K562 (cell line): ENCODE measurements at regions not wholly inside any gene's neighbourhood (a gene's known extent, or its start where the extent isn't known, plus 50 kb on each side); places are given as distances from the start of the nearest gene placed in this dataset.

Experiments
- ATAC-seq: fragments of 200-7000 bp; cut with Tn5 transposase; 3 replicates; pipeline ENCODE4 v1.9.1; 2020; ENCODE audit warnings: moderate library complexity
- BruUV-seq: library from RNA; stranded (reverse); fragments of 400-500 nt; replicated peaks from 2 replicates; lab custom pipeline; 2021; lab: Mats Ljungman, UMichigan
- CTCF ChIA-PET: fragments of 300-600 bp; formaldehyde crosslinking; extraction: SDS; loops from one replicate; lab custom pipeline; 2021; ENCODE audit warnings: low intra/inter-chr PET ratio; lab: Yijun Ruan, JAX
- POLR2A ChIA-PET: fragments of 300-600, 350-650 bp; sonication (Branson Sonifier 250); formaldehyde crosslinking; extraction: SDS; loops from one replicate; lab custom pipeline; 2021; ENCODE audit warnings: antibody characterized with exemption, inconsistent platforms; lab: Yijun Ruan, JAX
- DNase-seq, 4 experiments: peaks; one replicate each; pipeline versions ENCODE4 v3.0.0 to v3.0.0-alpha.2; 2011 to 2018; ENCODE audit warnings: low spot score in 3 of 4, mixed read lengths in 3 of 4; ENCODE audit errors: extremely low read depth in 1 of 4
- FAIRE-seq: peaks from 2 replicates; lab custom pipeline; 2011; peaks lifted over from hg19 to GRCh38; lab: Jason Lieb, UNC
- H2AFZ ChIP-seq: 2 replicates; pipeline ENCODE4 v1.6.0; 2011; ENCODE audit warnings: low read depth, low read length, control low read depth, inconsistent platforms
- H3K27ac ChIP-seq: fragments of 200-600 bp; 3 replicates; pipeline ENCODE4 v1.8.0; 2011; ENCODE audit warnings: low read depth, mild to moderate bottlenecking, control low read depth, inconsistent platforms, low read length, moderate library complexity, mixed read lengths; ENCODE audit errors: extremely low read depth
- H3K27me3 ChIP-seq, 2 experiments: fragments of 300-600 bp in 1 of 2; 2 replicates in 1 of 2; 3 replicates in 1 of 2; pipeline versions ENCODE4 v1.6.0 to v1.8.0; 2011; ENCODE audit warnings: inconsistent platforms in 2 of 2, low read length in 2 of 2, mild to moderate bottlenecking in 1 of 2, mixed read lengths in 1 of 2, moderate library complexity in 1 of 2; ENCODE audit not compliant: control insufficient read depth in 2 of 2, insufficient read depth in 2 of 2
- H3K36me3 ChIP-seq: fragments of 300-600 bp; 3 replicates; pipeline ENCODE4 v1.8.0; 2011; ENCODE audit warnings: mild to moderate bottlenecking, low read length, inconsistent platforms; ENCODE audit not compliant: control insufficient read depth, insufficient read depth
- H3K4me1 ChIP-seq, 2 experiments: fragments of 200-600 bp in 1 of 2; replicated peaks in 1 of 2; 2 replicates in 1 of 2; 3 replicates in 1 of 2; pipeline versions ENCODE4 v1.5.1 to v1.8.0; 2011; ENCODE audit warnings: inconsistent platforms in 2 of 2, low read length in 2 of 2, mild to moderate bottlenecking in 1 of 2, mixed read lengths in 1 of 2, moderate library complexity in 1 of 2; ENCODE audit not compliant: control insufficient read depth in 2 of 2, insufficient read depth in 2 of 2
- H3K4me2 ChIP-seq: 2 replicates; pipeline ENCODE4 v1.6.1; 2011; ENCODE audit warnings: low read length, control low read depth, inconsistent platforms, mixed read lengths; ENCODE audit not compliant: insufficient read depth
- H3K4me3 ChIP-seq: fragments of 200-600 bp; sonication (generic), shearing (Covaris generic); 2 replicates; pipeline ENCODE4 v1.5.1; 2016; ENCODE audit warnings: control low read depth, inconsistent platforms
- H3K79me2 ChIP-seq: fragments of 200-600 bp; 3 replicates; pipeline ENCODE4 v1.8.0; 2011; ENCODE audit warnings: low read length, inconsistent platforms; ENCODE audit not compliant: control insufficient read depth, insufficient read depth
- H3K9ac ChIP-seq, 2 experiments: 2 replicates each; pipeline versions ENCODE4 v1.6.0 to v1.6.1; 2011; ENCODE audit warnings: low read depth in 2 of 2, low read length in 2 of 2, control low read depth in 1 of 2, inconsistent platforms in 1 of 2, mild to moderate bottlenecking in 1 of 2, mixed read lengths in 1 of 2; ENCODE audit not compliant: insufficient read depth in 1 of 2
- H3K9me1 ChIP-seq: one replicate; pipeline ENCODE4 v1.6.0; 2011; ENCODE audit warnings: inconsistent platforms, mild to moderate bottlenecking, low read length, moderate library complexity; ENCODE audit not compliant: control insufficient read depth, insufficient read depth
- H3K9me3 ChIP-seq: replicated peaks from 2 replicates; pipeline ENCODE4 v1.5.1; 2011; ENCODE audit warnings: low read depth, low read length, inconsistent platforms; ENCODE audit not compliant: control insufficient read depth, insufficient read depth
- H4K20me1 ChIP-seq: replicated peaks from 2 replicates; pipeline ENCODE4 v1.6.1; 2011; ENCODE audit warnings: low read length, inconsistent platforms, mixed read lengths; ENCODE audit not compliant: control insufficient read depth, insufficient read depth
- CBFA2T2 ChIP-seq: fragments of 450-650 bp; conservative IDR thresholded peaks from 2 replicates; pipeline ENCODE4 v1.6.1; 2017; ENCODE audit warnings: mild to moderate bottlenecking
- DPF2 ChIP-seq: fragments of 450-650 bp; IDR thresholded peaks from 2 replicates; pipeline ENCODE4 v1.6.1; 2016
- EP300 ChIP-seq: IDR thresholded peaks from 2 replicates; pipeline ENCODE4 v1.6.1; 2012; ENCODE audit warnings: low read length, improper control_type of control experiment
- GATAD2A ChIP-seq: fragments of 450-650 bp; IDR thresholded peaks from 2 replicates; pipeline ENCODE4 v1.6.1; 2017
- HMGN3 ChIP-seq: IDR thresholded peaks from 2 replicates; pipeline ENCODE4 v1.6.1; 2011; ENCODE audit warnings: borderline replicate concordance, low read depth, mild to moderate bottlenecking, mixed read lengths, low read length; ENCODE audit not compliant: insufficient read length; ENCODE audit errors: extremely low read depth
- JUND ChIP-seq, 2 experiments: IDR thresholded peaks; 2 replicates in 1 of 2; 3 replicates in 1 of 2; pipeline ENCODE4 v1.6.1; 2011; ENCODE audit warnings: borderline replicate concordance in 2 of 2, low read depth in 2 of 2, low read length in 2 of 2, improper control_type of control experiment in 1 of 2, missing biosample characterization in 1 of 2, missing genetic modification characterization in 1 of 2, missing genetic modification reagents in 1 of 2
- KLF13 ChIP-seq: fragments of 450-650 bp; IDR thresholded peaks from 2 replicates; pipeline ENCODE4 v1.6.1; 2016; ENCODE audit warnings: missing genetic modification characterization, low read depth, mild to moderate bottlenecking, missing compliant biosample characterization, moderate library complexity, borderline replicate concordance
- MBD1 ChIP-seq: fragments of 250-450 bp; sonication (Bioruptor Pico); IDR thresholded peaks from 2 replicates; pipeline ENCODE4 v1.8.0; 2022; ENCODE audit warnings: inconsistent platforms
- MNT ChIP-seq, 2 experiments: fragments of 450-650 bp; conservative IDR thresholded peaks; 2 replicates each; pipeline ENCODE4 v1.6.1; 2017; ENCODE audit warnings: mild to moderate bottlenecking in 2 of 2, moderate library complexity in 2 of 2
- MYC ChIP-seq, 2 experiments: fragments of 250-450 bp in 1 of 2; sonication (Bioruptor Pico) in 1 of 2; IDR thresholded peaks; 2 replicates each; pipeline versions ENCODE4 v1.5.1 to v1.6.1; 2012 to 2021; ENCODE audit warnings: low read depth in 2 of 2, borderline replicate concordance in 1 of 2, improper control_type of control experiment in 1 of 2, low read length in 1 of 2, mild to moderate bottlenecking in 1 of 2, moderate library complexity in 1 of 2
- POLR2AphosphoS5 ChIP-seq: IDR thresholded peaks from 2 replicates; pipeline ENCODE4 v1.6.1; 2011; ENCODE audit warnings: mild to moderate bottlenecking, low read depth, low read length, moderate library complexity; ENCODE audit not compliant: control insufficient read depth, insufficient read depth
- TAL1 ChIP-seq: fragments of 450-650 bp; IDR thresholded peaks from 2 replicates; pipeline ENCODE4 v1.6.1; 2016; ENCODE audit warnings: mild to moderate bottlenecking
- TCF3 ChIP-seq: sonication (generic); formaldehyde crosslinking; IDR thresholded peaks from 2 replicates; pipeline ENCODE4 v1.4.0; 2020; ENCODE audit warnings: mild to moderate bottlenecking, missing genetic modification reagents
- ZKSCAN1 ChIP-seq: fragments of 150-350 bp; IDR thresholded peaks from 2 replicates; pipeline ENCODE4 v1.6.1; 2016; ENCODE audit warnings: low read depth, low read length
- ZNF165 ChIP-seq: fragments of 250-450 bp; sonication (Bioruptor Pico); IDR thresholded peaks from 2 replicates; pipeline ENCODE4 v1.4.0; 2020; ENCODE audit warnings: borderline replicate concordance
- ZNF316 ChIP-seq: fragments of 450-650 bp; IDR thresholded peaks from 2 replicates; pipeline ENCODE4 v1.6.1; 2016
- WGBS: fragments of 100-300 bp; shearing (Covaris generic); methylation state at CpG from one replicate; pipeline ENCODE4 v1.1.6; 2016; ENCODE audit warnings: low coverage, mixed read lengths; ENCODE audit not compliant: insufficient coverage; ENCODE audit errors: missing lambda C conversion rate; 5-methylcytosine and 5-hydroxymethylcytosine counted together
- in situ Hi-C: fragments of 300-500 bp; cut with MboI; formaldehyde crosslinking; loops from 4 replicates; pipeline ENCODE4 v1.15.0; 2018; ENCODE audit warnings: inconsistent platforms, mixed read lengths
- intact Hi-C: fragments of 100-400 bp; cut with micrococcal nuclease; formaldehyde crosslinking; loops from 2 replicates; pipeline ENCODE4 v1.14.2; 2022

GRCh38 chr12:124490584-124491305, 76.7 kb downstream of the NCOR2 start:
- H3K27ac ChIP-seq: 0 out of 3 replicates have a peak overlapping the region, but pooled peaks have one; percentile 25
- H2AFZ ChIP-seq: no peak overlapping the region
- CTCF ChIA-PET: no interaction called here
- FAIRE-seq (peak; percentile 99), ATAC-seq (peak; percentile 93), DNase-seq (peak; percentile 77 to 94 (median 84))
- H3K27me3 ChIP-seq: no peaks in the 10 kb centered on the region
- in situ Hi-C loops (no loop called here), intact Hi-C loops (loop anchor here (5.0 kb wide), 1 partner anchor 77 kb away; the partner anchor contains the start of gene NCOR2)
- 24% methylated on average over 16 of the region's 17 CpGs for WGBS
- no peak overlapping the region for H3K4me3 ChIP-seq
- peaks cover 48 to 81% of the 10 kb centered on the region in 2 experiments for H3K4me1 ChIP-seq
- no TSS peak for BruUV-seq
- peaks cover 57% of the 10 kb centered on the region for H4K20me1 ChIP-seq
- H3K9me1 ChIP-seq: peaks cover 9% of the 10 kb centered on the region
- H3K9me3 ChIP-seq: no peaks in the 10 kb centered on the region
- H3K9ac ChIP-seq: peak overlapping the region in 1 of 2 experiments; percentile 75; a peak in 2 of 4 replicates
- H3K36me3 ChIP-seq: peaks cover 31% of the 10 kb centered on the region; the same call in 2 of the 3 replicates
- POLR2A ChIA-PET: interaction anchor here (0.6 to 1.0 kb wide), 10 partner anchors 9 to 366 kb away, joined by 3 to 6 read pairs (median 3); no protein-coding TSS in a partner anchor
- peak overlapping the region; percentile 50; the same call in 1 of the 2 replicates for H3K4me2 ChIP-seq
- H3K79me2 ChIP-seq: peaks cover 46% of the 10 kb centered on the region
- TF ChIP-seq DPF2: peak; percentile 66
- 0 out of 2 replicates have a peak, but pooled peaks have one; percentile 49 for TF ChIP-seq MYC (IDR thresholded peaks at IDR 0.05; ENCODE audit: low read depth, low read length)
- TF ChIP-seq MYC (CRISPR knock-in tag; IDR thresholded peaks at IDR 0.05; ENCODE audit: borderline replicate concordance, low read depth): no peak
- TF ChIP-seq TCF3 (CRISPR knock-in tag): peak; percentile 78
- TF ChIP-seq MNT (conservative IDR thresholded peaks at IDR 0.05): peak in 1 of 2 experiments; percentile 41; a peak in 1 of 4 replicates
- 0 out of 2 replicates have a peak, but pooled peaks have one; percentile 16 for TF ChIP-seq ZKSCAN1
- peak; percentile 70 for TF ChIP-seq CBFA2T2
- peak; percentile 57 for TF ChIP-seq HMGN3
- peak; percentile 42; the same call in 1 of the 2 replicates for TF ChIP-seq EP300
- TF ChIP-seq ZNF316: peak; percentile 78
- TF ChIP-seq MBD1: peak; percentile 83; the same call in 1 of the 2 replicates
- TF ChIP-seq TAL1: peak; percentile 57; the same call in 1 of the 2 replicates
- peak; percentile 64; the same call in 1 of the 2 replicates for TF ChIP-seq KLF13 (tag)
- no peak for TF ChIP-seq ZNF165 (CRISPR knock-in tag)
- TF ChIP-seq GATAD2A: 0 out of 2 replicates have a peak, but pooled peaks have one; percentile 39
- TF ChIP-seq JUND (IDR thresholded peaks at IDR 0.05; ENCODE audit: borderline replicate concordance, low read depth, low read length): peak; percentile 54
- peak; percentile 40; the same call in 2 of the 3 replicates for TF ChIP-seq JUND (tag; IDR thresholded peaks at IDR 0.05; ENCODE audit: borderline replicate concordance, low read depth, low read length)
- TF ChIP-seq POLR2AphosphoS5: peak; percentile 51; the same call in 1 of the 2 replicates
